Sigmoid colon (tissue), 6 donors: ENCODE measurements at regions not wholly inside any gene's neighbourhood (a gene's known extent, or its start where the extent isn't known, plus 50 kb on each side); places are given as distances from the start of the nearest gene placed in this dataset.
A peak's percentile ranks its signal among the peaks of the same experiment; 100 is the strongest.

Experiments used
- DNase-seq: peaks from one replicate; pipeline ENCODE4 v3.0.0-alpha.2; 2019
- H3K27ac ChIP-seq, 4 donors: fragments of 200-600 bp; sonication (generic); one replicate each; pipeline ENCODE4 v1.5.1; 2016 to 2019; ENCODE audit warnings: mild to moderate bottlenecking in 1 of 4
- H3K27me3 ChIP-seq, 3 donors: fragments of 200-600 bp; sonication (generic); one replicate each; pipeline ENCODE4 v1.5.1; 2019; ENCODE audit warnings: mild to moderate bottlenecking in 1 of 3
- H3K36me3 ChIP-seq, 4 donors: fragments of 200-600 bp; sonication (generic); one replicate each; pipeline ENCODE4 v1.5.1; 2016 to 2019
- H3K4me1 ChIP-seq, 4 donors: fragments of 200-600 bp; sonication (generic); one replicate each; pipeline ENCODE4 v1.5.1; 2017 to 2019
- H3K4me3 ChIP-seq, 4 donors: fragments of 200-600 bp; sonication (generic); one replicate each; pipeline ENCODE4 v1.5.1; 2017 to 2019; ENCODE audit warnings: mild to moderate bottlenecking in 2 of 4, moderate library complexity in 1 of 4
- H3K9me3 ChIP-seq, 4 donors: fragments of 200-600 bp in 3 of 4; sonication (generic) in 3 of 4; one replicate each; pipeline versions ENCODE4 v1.5.1 to v1.6.1; 2013 to 2019
- CTCF ChIP-seq, 4 experiments: fragments of 450-650 bp in 3 of 4; fragments of 200-600 bp in 1 of 4; IDR thresholded peaks; one replicate each; pipeline ENCODE4 v1.5.1; 2016 to 2019; ENCODE audit warnings: antibody characterized with exemption in 4 of 4, mild to moderate bottlenecking in 3 of 4, moderate library complexity in 2 of 4
- EP300 ChIP-seq, 4 donors: sonication (generic); formaldehyde crosslinking; IDR thresholded peaks; one replicate each; pipeline ENCODE4 v1.6.1; 2017; ENCODE audit warnings: antibody characterized with exemption in 4 of 4
- POLR2A ChIP-seq, 2 donors: fragments of 450-650 bp; IDR thresholded peaks; one replicate each; pipeline ENCODE4 v1.6.1; 2016; ENCODE audit warnings: antibody characterized with exemption in 2 of 2, mild to moderate bottlenecking in 2 of 2, moderate library complexity in 2 of 2
- POLR2AphosphoS5 ChIP-seq, 4 donors: sonication (generic); formaldehyde crosslinking; IDR thresholded peaks; one replicate each; pipeline ENCODE4 v1.6.1; 2017; ENCODE audit warnings: antibody characterized with exemption in 4 of 4
- WGBS, 2 donors: extraction: QIAGEN DNeasy Blood & Tissue Kit; methylation state at CpG; one replicate each; pipeline ENCODE4 v1.1.7; 2013; 5-methylcytosine and 5-hydroxymethylcytosine counted together
- intact Hi-C: fragments of 100-400 bp; cut with DNase I; formaldehyde crosslinking; loops from one replicate; pipeline ENCODE4 v1.15.1; 2023
- donor health status: healthy with polysubstance abuse.
- donor health status: healthy.

DNA sequence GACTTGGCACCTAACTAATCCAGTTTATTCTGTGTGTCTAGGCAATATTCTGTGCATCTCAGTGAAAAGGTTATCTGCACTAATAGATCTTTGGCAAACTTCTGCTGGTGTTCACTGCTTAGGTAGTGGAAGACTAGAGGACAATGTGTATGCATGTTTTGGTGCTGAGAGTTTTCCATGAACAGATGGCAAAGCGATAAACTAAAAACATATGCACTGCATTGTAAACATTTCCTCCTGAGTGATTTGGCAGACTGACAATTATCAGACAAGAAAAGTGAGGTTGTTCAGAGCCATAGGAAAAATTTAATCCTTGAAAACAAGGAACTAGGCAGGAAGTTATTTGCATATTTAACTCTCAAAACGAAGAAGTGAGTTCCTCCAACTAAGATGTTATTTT lies 400.4 kb downstream of the ATP23 start:
- WGBS, 2 donors: 2 to 17% methylated on average over 2 of the region's 2 CpGs
- no peaks in the 10 kb centered on the region for H3K27me3 ChIP-seq
- H3K4me3 ChIP-seq: no peak overlapping the region
- H3K4me1 ChIP-seq: peaks cover 0 to 4% (median 0%) of the 10 kb centered on the region in 4 donors
- DNase-seq: no peak
- H3K36me3 ChIP-seq: no peaks in the 10 kb centered on the region
- no peaks in the 10 kb centered on the region for H3K9me3 ChIP-seq
- no peak overlapping the region for H3K27ac ChIP-seq
- TF ChIP-seq POLR2AphosphoS5 (IDR thresholded peaks at IDR 0.05) (no peak), CTCF (IDR thresholded peaks at IDR 0.05) (no peak), POLR2A (IDR thresholded peaks at IDR 0.05) (no peak), EP300 (IDR thresholded peaks at IDR 0.05) (no peak)
- intact Hi-C loops: loop anchor here (10.0 kb wide), 3 partner anchors 193 to 813 kb away; no protein-coding TSS in a partner anchor

GRCh38 chr12:58342736-58343135 lies 401.4 kb downstream of the ATP23 start:
- TF ChIP-seq POLR2AphosphoS5 (IDR thresholded peaks at IDR 0.05) (no peak), EP300 (IDR thresholded peaks at IDR 0.05) (no peak), POLR2A (IDR thresholded peaks at IDR 0.05) (no peak), CTCF (IDR thresholded peaks at IDR 0.05) (no peak)
- Histone ChIP-seq H3K4me1 (no peaks in the 10 kb centered on the region), H3K9me3 (no peaks in the 10 kb centered on the region), H3K27me3 (no peaks in the 10 kb centered on the region), H3K27ac (no peak overlapping the region), H3K4me3 (no peak overlapping the region), H3K36me3 (no peaks in the 10 kb centered on the region)
- intact Hi-C loops: loop anchor here (10.0 kb wide), 3 partner anchors 192 to 812 kb away; no protein-coding TSS in a partner anchor
- 55 to 79% methylated on average over 3 of the region's 3 CpGs for WGBS, 2 donors
- no peak for DNase-seq

- intact Hi-C loops: loop anchor here (10.0 kb wide), 3 partner anchors 189 to 809 kb away; no protein-coding TSS in a partner anchor
- 41% methylated on average over 7 of the region's 7 CpGs for WGBS, 2 donors
- Histone ChIP-seq H3K27ac (no peak overlapping the region), H3K36me3 (no peaks in the 10 kb centered on the region), H3K9me3 (no peaks in the 10 kb centered on the region), H3K4me1 (no peaks in the 10 kb centered on the region), H3K27me3 (no peaks in the 10 kb centered on the region), H3K4me3 (no peak overlapping the region)
- DNase-seq: no peak
- TF ChIP-seq EP300 (IDR thresholded peaks at IDR 0.05) (no peak), POLR2A (IDR thresholded peaks at IDR 0.05) (no peak), CTCF (IDR thresholded peaks at IDR 0.05) (peak; percentile 38 to 77 (median 61))
Observed at GRCh38 chr12:58346032-58346632, 404.8 kb downstream of the ATP23 start.

DNA sequence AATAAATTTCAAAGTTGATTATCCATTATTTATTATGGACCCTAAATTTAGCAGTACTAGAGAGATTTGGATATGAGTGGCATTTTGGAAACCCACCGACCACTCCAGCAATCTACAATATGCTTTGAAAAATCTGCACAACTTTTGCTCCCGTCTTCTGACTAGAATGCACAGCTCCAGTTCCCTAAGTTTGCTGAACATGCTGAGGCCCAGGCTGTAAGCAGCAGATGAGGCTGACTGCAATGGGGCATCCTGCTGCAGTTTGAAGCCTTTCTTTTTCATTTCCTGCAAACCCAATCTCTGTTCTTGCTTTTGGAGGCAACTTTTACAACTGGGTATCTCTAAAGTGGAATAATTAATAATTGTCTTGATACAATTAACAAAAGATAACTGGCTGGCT lies 405.8 kb downstream of the ATP23 start:
- Histone ChIP-seq H3K27ac (no peak overlapping the region), H3K4me3 (no peak overlapping the region), H3K36me3 (no peaks in the 10 kb centered on the region), H3K9me3 (no peaks in the 10 kb centered on the region), H3K4me1 (no peaks in the 10 kb centered on the region), H3K27me3 (no peaks in the 10 kb centered on the region)
- no peak for DNase-seq
- intact Hi-C loops: loop anchor here (10.0 kb wide), 3 partner anchors 188 to 808 kb away; no protein-coding TSS in a partner anchor
- 85 to 88% methylated on average over 2 of the region's 2 CpGs for WGBS, 2 donors
- TF ChIP-seq POLR2AphosphoS5 (IDR thresholded peaks at IDR 0.05) (no peak), EP300 (IDR thresholded peaks at IDR 0.05) (no peak)

- H3K9me3 ChIP-seq: no peaks in the 10 kb centered on the region
- TF ChIP-seq POLR2A (IDR thresholded peaks at IDR 0.05) (no peak), POLR2AphosphoS5 (IDR thresholded peaks at IDR 0.05) (no peak)
- no peak overlapping the region for H3K27ac ChIP-seq
- 61 to 77% methylated on average over 2 of the region's 2 CpGs for WGBS, 2 donors
- no peaks in the 10 kb centered on the region for H3K4me1 ChIP-seq
- intact Hi-C loops: loop anchor here (10.0 kb wide), 3 partner anchors 187 to 807 kb away; no protein-coding TSS in a partner anchor
- no peaks in the 10 kb centered on the region for H3K27me3 ChIP-seq
- no peak for DNase-seq
- H3K4me3 ChIP-seq: no peak overlapping the region
- H3K36me3 ChIP-seq: no peaks in the 10 kb centered on the region
Observed at GRCh38 chr12:58347691-58348090, 406.3 kb downstream of the ATP23 start.
